ENCODE measurements at regions not wholly inside any gene's neighbourhood (a gene's known extent, or its start where the extent isn't known, plus 50 kb on each side); places are given as distances from the start of the nearest gene placed in this dataset.
"Not testable (repeated sequence)": the region's sequence is repeated elsewhere in the genome, so short reads cannot be mapped to it uniquely, and the experiment has no call there.

- no peaks in the 10 kb centered on the region for H3K36me3 ChIP-seq (ENCODE audit: control insufficient read depth in 2 of 3, insufficient read depth in 3 of 3, low read length in 3 of 3)
- peaks cover 10 to 12% of the 10 kb centered on the region in 2 donors for H3K4me1 ChIP-seq (ENCODE audit: control insufficient read depth in 2 of 2, insufficient read depth in 2 of 2, low read length in 2 of 2)
- POLR2A ChIA-PET = no interaction called here
- Mint-ChIP-seq H3K4me1 (peaks cover 9 to 20% (median 15%) of the 10 kb centered on the region in 7 donors), H3K36me3 (peaks cover 0 to 12% (median 4%) of the 10 kb centered on the region in 5 donors), H3K27me3 (peaks cover 36 to 64% (median 52%) of the 10 kb centered on the region in 5 donors), H3K4me3 (no peak overlapping the region), H3K9me3 (peaks cover 0 to 19% (median 11%) of the 10 kb centered on the region in 11 donors), H3K27ac (no peak overlapping the region)
- no peak overlapping the region for H3K27ac ChIP-seq (ENCODE audit: low read depth, low read length)
- ATAC-seq (no peak), DNase-seq (no peak)
- intact Hi-C loops (cut with micrococcal nuclease) = no loop called here
- peaks cover 0 to 4% of the 10 kb centered on the region in 2 donors for H3K27me3 ChIP-seq (ENCODE audit: control insufficient read depth in 2 of 2, insufficient read depth in 2 of 2, low read length in 2 of 2)
- H3K9me3 ChIP-seq (ENCODE audit: control insufficient read depth in 2 of 3, low read length in 3 of 3) = peaks cover 0 to 7% (median 0%) of the 10 kb centered on the region in 3 experiments
- CTCF ChIA-PET = interaction anchor here (0.7 kb wide), 1 partner anchor 532 kb away, joined by 4 read pairs; no protein-coding TSS in a partner anchor
- H3K4me3 ChIP-seq (ENCODE audit: low read length) = no peak overlapping the region
Observed at GRCh38 chr4:3877868-3878267, 111.7 kb downstream of the ADRA2C start.

DNA sequence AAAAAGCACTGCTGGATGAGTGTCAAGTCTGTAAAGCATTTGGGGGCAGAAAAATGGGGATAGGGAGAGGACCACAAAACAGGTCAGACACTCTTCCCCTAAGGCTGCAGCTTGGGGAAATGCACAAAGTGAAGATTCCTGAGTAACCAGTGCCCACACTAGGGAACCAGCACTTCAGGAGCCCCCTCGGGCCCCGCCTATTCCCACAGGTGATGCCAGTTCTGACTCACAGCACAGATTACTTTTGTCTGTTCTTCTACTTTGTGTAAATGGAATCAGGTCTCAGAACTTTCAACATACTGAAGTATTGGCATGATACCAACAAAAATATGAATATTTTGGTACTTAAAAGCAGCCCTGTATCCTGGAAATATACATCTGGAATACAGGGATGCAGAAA, 112.5 kb downstream of the ADRA2C start:
- DNase-seq (no peak), ATAC-seq (no peak)
- peaks cover 0 to 4% of the 10 kb centered on the region in 2 donors for H3K27me3 ChIP-seq (ENCODE audit: control insufficient read depth in 2 of 2, insufficient read depth in 2 of 2, low read length in 2 of 2)
- intact Hi-C loops (cut with micrococcal nuclease) = no loop called here
- peaks cover 0 to 19% (median 11%) of the 10 kb centered on the region in 11 donors for H3K9me3 Mint-ChIP-seq
- H3K27ac ChIP-seq (ENCODE audit: low read depth, low read length) = no peak overlapping the region
- no peak overlapping the region for H3K27ac Mint-ChIP-seq
- ChIA-PET CTCF (interaction anchor here (0.7 kb wide), 1 partner anchor 532 kb away, joined by 4 read pairs; no protein-coding TSS in a partner anchor), POLR2A (no interaction called here)
- peaks cover 0 to 12% (median 4%) of the 10 kb centered on the region in 5 donors for H3K36me3 Mint-ChIP-seq
- peaks cover 32 to 56% (median 48%) of the 10 kb centered on the region in 5 donors for H3K27me3 Mint-ChIP-seq
- H3K4me3 ChIP-seq (ENCODE audit: low read length) = no peak overlapping the region
- peaks cover 0 to 7% (median 0%) of the 10 kb centered on the region in 3 experiments for H3K9me3 ChIP-seq (ENCODE audit: control insufficient read depth in 2 of 3, low read length in 3 of 3)
- H3K36me3 ChIP-seq (ENCODE audit: control insufficient read depth in 2 of 3, insufficient read depth in 3 of 3, low read length in 3 of 3) = no peaks in the 10 kb centered on the region
- peak overlapping the region in 3 of 10 donors; percentile 52 to 74 (median 62) for H3K4me3 Mint-ChIP-seq
- H3K4me1 Mint-ChIP-seq = peaks cover 9 to 17% (median 15%) of the 10 kb centered on the region in 7 donors
- peaks cover 10 to 12% of the 10 kb centered on the region in 2 donors for H3K4me1 ChIP-seq (ENCODE audit: control insufficient read depth in 2 of 2, insufficient read depth in 2 of 2, low read length in 2 of 2)

DNA sequence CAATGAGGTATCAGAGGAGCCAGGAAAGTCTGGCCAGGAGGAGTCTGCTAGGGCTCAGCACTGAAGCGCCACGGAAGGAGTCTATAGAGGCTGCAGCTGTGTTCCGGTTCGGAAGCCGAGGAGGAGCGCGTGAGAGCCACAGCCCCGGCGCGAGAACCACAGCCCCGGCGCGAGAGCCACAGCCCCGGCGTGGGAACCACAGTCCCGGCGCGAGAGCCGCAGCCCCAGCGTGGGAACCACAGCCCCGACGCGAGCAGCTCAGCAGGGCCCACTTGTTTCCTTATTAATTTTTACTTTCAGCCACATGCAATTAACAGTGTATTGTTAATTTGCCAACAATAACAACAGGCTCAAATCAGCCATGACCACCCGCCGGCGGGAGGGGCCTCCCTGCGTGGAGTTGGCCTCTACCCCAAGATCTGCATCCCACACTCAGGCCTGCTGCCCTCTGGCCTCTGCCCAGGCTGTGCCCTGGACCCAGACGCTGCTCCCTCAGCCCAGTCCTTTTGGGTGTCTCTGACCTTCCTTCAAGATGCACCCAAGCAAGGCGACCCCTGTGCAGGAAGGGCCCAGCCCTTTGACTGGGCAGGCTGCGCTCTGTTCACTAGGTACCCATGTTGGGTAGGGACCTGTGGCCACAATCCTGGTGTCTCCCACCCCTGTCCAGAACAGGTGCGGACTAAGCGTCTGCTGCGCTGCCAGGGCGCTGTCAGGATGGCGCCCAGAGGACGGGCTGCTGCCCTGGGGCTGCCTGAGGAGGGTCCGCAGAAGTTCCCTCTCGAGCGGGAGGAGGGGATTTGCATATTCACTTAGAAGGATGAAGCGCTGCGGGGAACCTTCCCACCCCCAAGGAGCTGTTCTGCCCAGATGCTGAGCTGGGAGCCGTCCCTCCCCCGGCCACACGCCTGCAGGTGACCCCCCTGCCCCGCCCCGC, 113.8 kb downstream of the ADRA2C start:
- H3K4me3 ChIP-seq (ENCODE audit: low read length) = peak overlapping the region; percentile 35
- Mint-ChIP-seq H3K4me3 (peak overlapping the region in 9 of 10 donors; percentile 31 to 78 (median 66)), H3K9me3 (peaks cover 0 to 19% (median 11%) of the 10 kb centered on the region in 11 donors), H3K36me3 (peaks cover 0 to 12% (median 4%) of the 10 kb centered on the region in 5 donors), H3K27me3 (peaks cover 29 to 54% (median 47%) of the 10 kb centered on the region in 5 donors), H3K27ac (no peak overlapping the region), H3K4me1 (peaks cover 9 to 17% (median 15%) of the 10 kb centered on the region in 7 donors)
- ATAC-seq (peak; percentile 81), DNase-seq (peak in 4 of 9 donors; percentile 12 to 26 (median 18))
- no peaks in the 10 kb centered on the region for H3K36me3 ChIP-seq (ENCODE audit: control insufficient read depth in 2 of 3, insufficient read depth in 3 of 3, low read length in 3 of 3)
- CTCF ChIA-PET = interaction anchor here (1.3 to 1.6 kb wide), 2 partner anchors 17 to 773 kb away, joined by 3 to 5 read pairs; no protein-coding TSS in a partner anchor
- peaks cover 0 to 7% (median 0%) of the 10 kb centered on the region in 3 experiments for H3K9me3 ChIP-seq (ENCODE audit: control insufficient read depth in 2 of 3, low read length in 3 of 3)
- POLR2A ChIA-PET = no interaction called here
- H3K27ac ChIP-seq (ENCODE audit: low read depth, low read length) = no peak overlapping the region
- peaks cover 10 to 12% of the 10 kb centered on the region in 2 donors for H3K4me1 ChIP-seq (ENCODE audit: control insufficient read depth in 2 of 2, insufficient read depth in 2 of 2, low read length in 2 of 2)
- intact Hi-C loops (cut with micrococcal nuclease) = loop anchor here in 1 of 2 donors (5.0 kb wide), 1 partner anchor 683 kb away; no protein-coding TSS in a partner anchor
- peaks cover 0 to 4% of the 10 kb centered on the region in 2 donors for H3K27me3 ChIP-seq (ENCODE audit: control insufficient read depth in 2 of 2, insufficient read depth in 2 of 2, low read length in 2 of 2)

DNA sequence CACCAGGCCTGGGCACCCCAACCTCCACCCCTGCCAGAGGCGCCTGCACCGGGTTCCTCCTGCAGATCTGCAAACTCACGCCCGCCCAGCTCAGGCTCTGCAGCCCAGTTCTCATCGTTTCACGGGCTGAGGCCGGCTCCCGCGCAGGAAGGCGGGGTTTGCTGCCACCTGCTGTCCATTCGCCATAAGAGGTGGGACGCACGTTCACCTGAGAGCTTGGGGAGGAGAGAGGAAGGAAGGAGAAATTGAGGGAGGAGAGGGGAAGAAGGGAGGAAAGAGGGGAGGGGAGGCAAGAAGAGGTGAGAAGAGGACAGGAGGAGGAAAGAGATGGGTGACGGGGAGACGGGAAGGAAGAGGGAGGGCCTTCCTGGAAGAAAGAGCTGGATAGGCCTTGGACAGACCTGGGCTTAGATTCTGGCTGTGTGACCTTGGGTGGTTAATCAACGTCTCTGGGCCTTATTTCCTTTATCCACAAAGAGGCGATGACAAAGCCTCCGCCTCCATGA, 114.5 kb downstream of the ADRA2C start:
- Histone ChIP-seq H3K27ac (ENCODE audit: low read depth, low read length) (no peak overlapping the region), H3K36me3 (ENCODE audit: control insufficient read depth in 2 of 3, insufficient read depth in 3 of 3, low read length in 3 of 3) (no peaks in the 10 kb centered on the region), H3K4me3 (ENCODE audit: low read length) (peak overlapping the region; percentile 35), H3K27me3 (ENCODE audit: control insufficient read depth in 2 of 2, insufficient read depth in 2 of 2, low read length in 2 of 2) (peaks cover 0 to 4% of the 10 kb centered on the region in 2 donors), H3K9me3 (ENCODE audit: control insufficient read depth in 2 of 3, low read length in 3 of 3) (peaks cover 0 to 7% (median 0%) of the 10 kb centered on the region in 3 experiments), H3K4me1 (ENCODE audit: control insufficient read depth in 2 of 2, insufficient read depth in 2 of 2, low read length in 2 of 2) (peaks cover 10 to 12% of the 10 kb centered on the region in 2 donors)
- H3K9me3 Mint-ChIP-seq = peaks cover 0 to 19% (median 11%) of the 10 kb centered on the region in 11 donors
- ChIA-PET CTCF (interaction anchor here (1.3 to 1.6 kb wide), 2 partner anchors 18 to 774 kb away, joined by 3 to 5 read pairs; no protein-coding TSS in a partner anchor), POLR2A (no interaction called here)
- peak; percentile 80 for ATAC-seq
- H3K4me1 Mint-ChIP-seq = peaks cover 9 to 17% (median 15%) of the 10 kb centered on the region in 7 donors
- peaks cover 0 to 12% (median 4%) of the 10 kb centered on the region in 5 donors for H3K36me3 Mint-ChIP-seq
- H3K4me3 Mint-ChIP-seq = peak overlapping the region in 5 of 10 donors; percentile 44 to 74 (median 62)
- peak; percentile 12 to 66 (median 55) for DNase-seq
- intact Hi-C loops (cut with micrococcal nuclease) = loop anchor here in 1 of 2 donors (5.0 kb wide), 1 partner anchor 683 kb away; no protein-coding TSS in a partner anchor
- peaks cover 36 to 52% (median 49%) of the 10 kb centered on the region in 5 donors for H3K27me3 Mint-ChIP-seq
- no peak overlapping the region for H3K27ac Mint-ChIP-seq

- H3K27ac Mint-ChIP-seq; H3K27ac ChIP-seq (ENCODE audit: low read depth, low read length); H3K36me3 ChIP-seq (ENCODE audit: control insufficient read depth in 2 of 3, insufficient read depth in 3 of 3, low read length in 3 of 3); CTCF ChIA-PET; ATAC-seq; H3K4me3 Mint-ChIP-seq; POLR2A ChIA-PET; H3K4me3 ChIP-seq (ENCODE audit: low read length); H3K9me3 ChIP-seq (ENCODE audit: control insufficient read depth in 2 of 3, low read length in 3 of 3); H3K27me3 ChIP-seq (ENCODE audit: control insufficient read depth in 2 of 2, insufficient read depth in 2 of 2, low read length in 2 of 2); H3K36me3 Mint-ChIP-seq; DNase-seq: not testable (repeated sequence)
- Mint-ChIP-seq H3K4me1 (peaks cover 9 to 17% (median 15%) of the 10 kb centered on the region in 7 donors), H3K9me3 (peaks cover 0 to 12% (median 9%) of the 10 kb centered on the region in 11 donors), H3K27me3 (peaks cover 41 to 59% (median 45%) of the 10 kb centered on the region in 5 donors)
- intact Hi-C loops (cut with micrococcal nuclease) = loop anchor here in 1 of 2 donors (5.0 kb wide), 1 partner anchor 685 kb away; no protein-coding TSS in a partner anchor
- H3K4me1 ChIP-seq (ENCODE audit: control insufficient read depth in 2 of 2, insufficient read depth in 2 of 2, low read length in 2 of 2) = peaks cover 10 to 12% of the 10 kb centered on the region in 2 donors
Observed at GRCh38 chr4:3882316-3882885, 116.2 kb downstream of the ADRA2C start.

DNA sequence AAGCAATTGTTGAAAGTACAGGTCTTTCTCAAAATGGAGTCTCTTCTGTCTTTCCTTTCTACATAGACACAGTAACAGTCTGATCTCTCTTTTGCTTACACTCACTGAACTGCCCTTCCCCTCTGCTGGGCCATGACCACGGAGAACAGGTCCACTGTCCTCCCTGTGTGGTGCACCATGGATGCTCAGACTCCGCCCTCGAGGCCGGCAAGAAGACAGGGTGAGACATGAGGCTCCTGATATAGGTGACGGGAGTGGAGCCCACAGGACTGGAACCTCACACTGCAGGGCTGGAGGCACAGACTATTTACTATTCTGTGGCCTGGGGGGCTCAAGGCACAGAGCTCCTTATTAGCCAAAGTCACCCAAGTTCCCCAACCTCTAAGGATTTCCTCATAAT, 118.1 kb downstream of the ADRA2C start:
- H3K4me3 ChIP-seq (ENCODE audit: low read length); H3K36me3 Mint-ChIP-seq; POLR2A ChIA-PET; H3K27me3 ChIP-seq (ENCODE audit: control insufficient read depth in 2 of 2, insufficient read depth in 2 of 2, low read length in 2 of 2); H3K4me3 Mint-ChIP-seq; DNase-seq; CTCF ChIA-PET; H3K27ac Mint-ChIP-seq; ATAC-seq; H3K9me3 ChIP-seq (ENCODE audit: control insufficient read depth in 2 of 3, low read length in 3 of 3); H3K9me3 Mint-ChIP-seq; H3K27ac ChIP-seq (ENCODE audit: low read depth, low read length); H3K36me3 ChIP-seq (ENCODE audit: control insufficient read depth in 2 of 3, insufficient read depth in 3 of 3, low read length in 3 of 3): not testable (repeated sequence)
- Mint-ChIP-seq H3K4me1 (peaks cover 4 to 12% (median 9%) of the 10 kb centered on the region in 7 donors), H3K27me3 (peaks cover 22 to 44% (median 26%) of the 10 kb centered on the region in 5 donors)
- H3K4me1 ChIP-seq (ENCODE audit: control insufficient read depth in 2 of 2, insufficient read depth in 2 of 2, low read length in 2 of 2) = peaks cover 8 to 10% of the 10 kb centered on the region in 2 donors
- intact Hi-C loops (cut with micrococcal nuclease) = loop anchor here in 1 of 2 donors (5.0 kb wide), 1 partner anchor 687 kb away; no protein-coding TSS in a partner anchor

Data from naive thymus-derived CD4-positive, alpha-beta T cell (primary cell).